IMR-90 (cell line): ENCODE measurements at regions not wholly inside any gene's neighbourhood (a gene's known extent, or its start where the extent isn't known, plus 50 kb on each side); places are given as distances from the start of the nearest gene placed in this dataset.

Source experiments
- ATAC-seq: fragments of 200-7000 bp; cut with Tn5 transposase; 2 replicates; pipeline ENCODE4 v1.9.1; 2020; ENCODE audit warnings: low read depth, mild to moderate bottlenecking, moderate library complexity
- BruUV-seq: library from RNA; stranded (reverse); fragments of 400-500 nt; replicated peaks from 2 replicates; lab custom pipeline; 2021; lab: Mats Ljungman, UMichigan
- CTCF ChIA-PET: fragments of 300-600 bp; formaldehyde crosslinking; extraction: SDS; loops from one replicate; lab custom pipeline; 2021; ENCODE audit warnings: antibody characterized with exemption; lab: Yijun Ruan, JAX
- POLR2A ChIA-PET: fragments of 300-600 bp; sonication (Branson Sonifier 250); formaldehyde crosslinking; loops from one replicate; lab custom pipeline; 2022; ENCODE audit warnings: antibody characterized with exemption; ENCODE audit not compliant: unreplicated experiment; lab: Charles Lee
- DNase-seq: peaks from one replicate; pipeline ENCODE4 v3.0.0; 2013
- H2AFZ ChIP-seq: replicated peaks from 2 replicates; pipeline ENCODE3; 2013; ENCODE audit warnings: low read length, mild to moderate bottlenecking; ENCODE audit not compliant: poor library complexity
- H2AK5ac ChIP-seq: 2 replicates; pipeline ENCODE4 v1.6.1; 2013; ENCODE audit warnings: low read depth, low read length, inconsistent platforms
- H2AK9ac ChIP-seq: replicated peaks from 2 replicates; pipeline ENCODE3; 2013; ENCODE audit warnings: mild to moderate bottlenecking, low read depth, low read length, moderate library complexity; ENCODE audit not compliant: poor library complexity
- H2BK120ac ChIP-seq: 2 replicates; pipeline ENCODE4 v1.6.1; 2013; ENCODE audit warnings: low read depth, low read length, inconsistent platforms
- H2BK15ac ChIP-seq: 3 replicates; pipeline ENCODE4 v1.6.1; 2013; ENCODE audit warnings: low read depth, low read length, inconsistent platforms
- H2BK20ac ChIP-seq: 2 replicates; pipeline ENCODE4 v1.6.1; 2013; ENCODE audit warnings: low read depth, mild to moderate bottlenecking, inconsistent platforms, low read length, moderate library complexity
- H2BK5ac ChIP-seq: 2 replicates; pipeline ENCODE4 v1.6.1; 2013; ENCODE audit warnings: mild to moderate bottlenecking, low read depth, low read length, inconsistent platforms; ENCODE audit not compliant: poor library complexity, severe bottlenecking
- H3K14ac ChIP-seq: replicated peaks from 2 replicates; pipeline ENCODE4 v1.6.1; 2013; ENCODE audit warnings: low read depth, low read length, inconsistent platforms
- H3K18ac ChIP-seq: 2 replicates; pipeline ENCODE4 v1.6.1; 2013; ENCODE audit warnings: low read depth, low read length, control low read depth
- H3K23ac ChIP-seq: 2 replicates; pipeline ENCODE4 v1.6.1; 2013; ENCODE audit warnings: low read depth, low read length, inconsistent platforms
- H3K27ac ChIP-seq: 2 replicates; pipeline ENCODE4 v1.5.1; 2013; ENCODE audit warnings: mild to moderate bottlenecking, control low read depth, low read length; ENCODE audit not compliant: insufficient read depth
- H3K27me3 ChIP-seq: 2 replicates; pipeline ENCODE4 v1.6.1; 2013; ENCODE audit warnings: low read length; ENCODE audit not compliant: control insufficient read depth, insufficient read depth
- H3K36me3 ChIP-seq: 2 replicates; pipeline ENCODE4 v1.6.1; 2013; ENCODE audit warnings: low read length, mixed read lengths; ENCODE audit not compliant: control insufficient read depth, insufficient read depth
- H3K4ac ChIP-seq: 2 replicates; pipeline ENCODE4 v1.6.1; 2013; ENCODE audit warnings: low read depth, low read length, inconsistent platforms
- H3K4me1 ChIP-seq: 2 replicates; pipeline ENCODE4 v1.6.1; 2013; ENCODE audit warnings: low read length, mixed read lengths; ENCODE audit not compliant: control insufficient read depth, insufficient read depth
- H3K4me2 ChIP-seq: 2 replicates; pipeline ENCODE4 v1.6.1; 2013; ENCODE audit warnings: low read depth, mild to moderate bottlenecking, control low read depth, low read length, moderate library complexity
- H3K4me3 ChIP-seq: 2 replicates; pipeline ENCODE4 v1.5.1; 2013; ENCODE audit warnings: low read depth, mild to moderate bottlenecking, control low read depth, low read length, moderate library complexity; ENCODE audit not compliant: insufficient read depth
- H3K56ac ChIP-seq: 2 replicates; pipeline ENCODE4 v1.6.1; 2013; ENCODE audit warnings: low read length, inconsistent platforms; ENCODE audit not compliant: insufficient read depth; ENCODE audit errors: extremely low read depth
- H3K79me1 ChIP-seq, 2 experiments: 2 replicates each; pipeline ENCODE4 v1.6.1; 2013; ENCODE audit warnings: low read length in 2 of 2, inconsistent platforms in 1 of 2, low read depth in 1 of 2
- H3K9ac ChIP-seq: 2 replicates; pipeline ENCODE4 v1.6.1; 2013; ENCODE audit warnings: low read depth, low read length, control low read depth
- H3K9me1 ChIP-seq: 2 replicates; pipeline ENCODE4 v1.6.1; 2013; ENCODE audit warnings: low read length, inconsistent platforms; ENCODE audit not compliant: insufficient read depth
- H3K9me3 ChIP-seq: 2 replicates; pipeline ENCODE4 v1.6.1; 2013; ENCODE audit warnings: low read length; ENCODE audit not compliant: control insufficient read depth, insufficient read depth
- H4K20me1 ChIP-seq: 2 replicates; pipeline ENCODE4 v1.6.1; 2013; ENCODE audit warnings: low read length, inconsistent platforms; ENCODE audit not compliant: insufficient read depth
- H4K5ac ChIP-seq: 2 replicates; pipeline ENCODE4 v1.6.1; 2013; ENCODE audit warnings: mild to moderate bottlenecking, low read depth, low read length, control low read depth
- H4K8ac ChIP-seq, 2 experiments: 2 replicates each; pipeline ENCODE4 v1.6.1; 2013; ENCODE audit warnings: low read depth in 2 of 2, low read length in 2 of 2, control low read depth in 1 of 2, inconsistent platforms in 1 of 2
- H4K91ac ChIP-seq: 2 replicates; pipeline ENCODE4 v1.6.1; 2013; ENCODE audit warnings: low read depth, low read length, inconsistent platforms; ENCODE audit not compliant: insufficient read depth
- BHLHE40 ChIP-seq: fragments of 150-350 bp; IDR thresholded peaks from 2 replicates; pipeline ENCODE4 v1.6.1; 2016; ENCODE audit warnings: mild to moderate bottlenecking, low read depth, low read length
- CEBPB ChIP-seq: IDR thresholded peaks from 2 replicates; pipeline ENCODE4 v1.6.1; 2012; ENCODE audit warnings: low read depth, low read length, improper control_type of control experiment
- MAFK ChIP-seq: IDR thresholded peaks from 2 replicates; pipeline ENCODE4 v1.6.1; 2012; ENCODE audit warnings: low read depth, low read length, improper control_type of control experiment
- MAZ ChIP-seq: IDR thresholded peaks from 2 replicates; pipeline ENCODE4 v1.6.1; 2012; ENCODE audit warnings: low read depth, mild to moderate bottlenecking, low read length, improper control_type of control experiment, moderate library complexity, borderline replicate concordance
- POLR2A ChIP-seq: IDR thresholded peaks from 2 replicates; pipeline ENCODE4 v1.6.1; 2012; ENCODE audit warnings: mild to moderate bottlenecking, low read depth, low read length
- RCOR1 ChIP-seq: IDR thresholded peaks from 2 replicates; pipeline ENCODE4 v1.6.1; 2012; ENCODE audit warnings: mild to moderate bottlenecking, low read length, improper control_type of control experiment; ENCODE audit not compliant: insufficient replicate concordance
- SMC3 ChIP-seq: fragments of 150-350 bp; IDR thresholded peaks from 2 replicates; pipeline ENCODE4 v1.6.1; 2016; ENCODE audit warnings: low read depth, mild to moderate bottlenecking, antibody characterized with exemption, low read length, moderate library complexity
- dilution Hi-C: fragments of 300-500 bp; cut with HindIII; formaldehyde crosslinking; loops from one replicate; pipeline ENCODE4 v1.14.3; 2018; ENCODE audit warnings: low sequenced_read_pairs; ENCODE audit not compliant: unreplicated experiment
- in situ Hi-C: fragments of 300-500 bp; cut with MboI; formaldehyde crosslinking; loops from 3 replicates; pipeline ENCODE4 v1.14.3; 2019; ENCODE audit warnings: low sequenced_read_pairs, inconsistent platforms, mixed read lengths
- intact Hi-C: fragments of 100-400 bp; cut with micrococcal nuclease; formaldehyde crosslinking; loops from 2 replicates; pipeline ENCODE4 v1.10.0; 2022
- TF ChIP-seq, protein P1 (sequence below): fragments of 150-350 bp; IDR thresholded peaks from 2 replicates; pipeline ENCODE4 v1.6.1; 2016; ENCODE audit warnings: low read depth, mild to moderate bottlenecking, low read length, moderate library complexity, borderline replicate concordance

- Histone ChIP-seq H3K4ac (no peak overlapping the region), H4K91ac (no peak overlapping the region), H2AK5ac (no peak overlapping the region), H2BK5ac (no peak overlapping the region), H3K18ac (no peak overlapping the region), H2AK9ac (no peak overlapping the region), H4K8ac (no peak overlapping the region), H2BK20ac (no peak overlapping the region), H3K36me3 (no peaks in the 10 kb centered on the region), H3K23ac (no peak overlapping the region), H3K14ac (no peak overlapping the region), H4K5ac (no peak overlapping the region), H3K79me1 (no peaks in the 10 kb centered on the region), H3K27ac (no peak overlapping the region), H4K20me1 (no peaks in the 10 kb centered on the region), H3K56ac (no peak overlapping the region), H2BK120ac (no peak overlapping the region), H3K4me2 (no peak overlapping the region), H2BK15ac (no peak overlapping the region), H2AFZ (no peak overlapping the region), H3K9me1 (no peaks in the 10 kb centered on the region), H3K4me1 (no peaks in the 10 kb centered on the region), H3K4me3 (no peak overlapping the region), H3K27me3 (no peaks in the 10 kb centered on the region), H3K9ac (no peak overlapping the region), H3K9me3 (0 out of 2 replicates have a peak, but pooled peaks cover 2% of the 10 kb centered on the region)
- no peak for DNase-seq
- in situ Hi-C loops = no loop called here
- no peak for TF ChIP-seq CEBPB
- no peak for TF ChIP-seq POLR2A
- TF ChIP-seq BHLHE40 = no peak
- TF ChIP-seq RCOR1 = no peak
- TF ChIP-seq SMC3 = no peak
- TF ChIP-seq, protein P1, sequence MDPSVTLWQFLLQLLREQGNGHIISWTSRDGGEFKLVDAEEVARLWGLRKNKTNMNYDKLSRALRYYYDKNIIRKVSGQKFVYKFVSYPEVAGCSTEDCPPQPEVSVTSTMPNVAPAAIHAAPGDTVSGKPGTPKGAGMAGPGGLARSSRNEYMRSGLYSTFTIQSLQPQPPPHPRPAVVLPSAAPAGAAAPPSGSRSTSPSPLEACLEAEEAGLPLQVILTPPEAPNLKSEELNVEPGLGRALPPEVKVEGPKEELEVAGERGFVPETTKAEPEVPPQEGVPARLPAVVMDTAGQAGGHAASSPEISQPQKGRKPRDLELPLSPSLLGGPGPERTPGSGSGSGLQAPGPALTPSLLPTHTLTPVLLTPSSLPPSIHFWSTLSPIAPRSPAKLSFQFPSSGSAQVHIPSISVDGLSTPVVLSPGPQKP = no peak
- no peak for TF ChIP-seq MAZ
- TF ChIP-seq MAFK = no peak
- POLR2A ChIA-PET = no interaction called here
- BruUV-seq = no TSS peak
- intact Hi-C loops = no loop called here
- ATAC-seq = no peak
- dilution Hi-C loops = no loop called here
- CTCF ChIA-PET = no interaction called here
Observed at GRCh38 chr16:9689597-9689996, 492.6 kb downstream of the GRIN2A start.
